GM12872 (cell line): ENCODE measurements at regions not wholly inside any gene's neighbourhood (a gene's known extent, or its start where the extent isn't known, plus 50 kb on each side); places are given as distances from the start of the nearest gene placed in this dataset.

Source experiments
- CTCF ChIP-seq: IDR thresholded peaks from 3 replicates; pipeline ENCODE4 v1.5.1; 2011; ENCODE audit warnings: low read depth, mild to moderate bottlenecking, low read length, moderate library complexity; ENCODE audit not compliant: insufficient read depth

GRCh38 chr13:22761709-22762108 is 419.1 kb upstream of the SGCG start:
- TF ChIP-seq CTCF = no peak

- TF ChIP-seq CTCF = no peak
These were observed 415.2 kb upstream of the SGCG start for GRCh38 chr13:22765547-22765946.

- TF ChIP-seq CTCF = no peak
These were observed 409.9 kb upstream of the SGCG start for GRCh38 chr13:22770891-22771290.

GRCh38 chr13:22773465-22773864 is 407.3 kb upstream of the SGCG start:
- no peak for TF ChIP-seq CTCF

GRCh38 chr13:22776394-22777186 is 404.2 kb upstream of the SGCG start:
- TF ChIP-seq CTCF = no peak

GRCh38 chr13:22777207-22777606 is 403.6 kb upstream of the SGCG start:
- no peak for TF ChIP-seq CTCF

- no peak for TF ChIP-seq CTCF
These were observed 391.7 kb upstream of the SGCG start for GRCh38 chr13:22789027-22789593.
